Breast epithelium (tissue), 3 donors: ENCODE measurements at regions not wholly inside any gene's neighbourhood (a gene's known extent, or its start where the extent isn't known, plus 50 kb on each side); places are given as distances from the start of the nearest gene placed in this dataset.

ENCODE experiments used
- POLR2A ChIP-seq: fragments of 450-650 bp; IDR thresholded peaks from one replicate; pipeline ENCODE4 v1.6.1; 2016; ENCODE audit warnings: antibody characterized with exemption, mild to moderate bottlenecking, moderate library complexity
- POLR2AphosphoS5 ChIP-seq, 3 donors: sonication (generic); formaldehyde crosslinking; IDR thresholded peaks; one replicate each; pipeline ENCODE4 v1.6.1; 2017; ENCODE audit warnings: antibody characterized with exemption in 3 of 3
- TF ChIP-seq, protein P1 (sequence below), 3 donors: fragments of 450-650 bp; IDR thresholded peaks; one replicate each; pipeline ENCODE4 v1.5.1; 2016 to 2017; ENCODE audit warnings: antibody characterized with exemption in 3 of 3, mild to moderate bottlenecking in 3 of 3, moderate library complexity in 3 of 3

DNA sequence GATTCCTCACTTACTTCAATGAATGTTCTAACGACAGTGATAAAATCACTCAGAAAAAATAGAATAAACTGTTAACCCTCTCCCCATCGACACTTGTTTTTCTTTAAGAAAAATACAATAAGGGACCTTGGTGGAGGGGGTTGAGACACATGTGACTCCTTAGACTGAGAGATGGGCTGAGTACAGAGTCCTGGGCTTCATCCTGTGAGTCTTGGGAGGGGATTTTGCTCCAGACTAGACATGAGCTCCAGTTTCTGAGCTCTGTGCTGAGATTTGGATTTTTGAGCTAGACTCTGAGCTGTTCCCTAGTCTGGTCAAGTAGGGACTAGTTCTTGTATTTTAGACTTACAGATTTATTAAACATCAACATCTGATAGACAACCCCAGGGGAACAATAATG, 241.5 kb upstream of the MVB12B start:
- TF ChIP-seq, protein P1, sequence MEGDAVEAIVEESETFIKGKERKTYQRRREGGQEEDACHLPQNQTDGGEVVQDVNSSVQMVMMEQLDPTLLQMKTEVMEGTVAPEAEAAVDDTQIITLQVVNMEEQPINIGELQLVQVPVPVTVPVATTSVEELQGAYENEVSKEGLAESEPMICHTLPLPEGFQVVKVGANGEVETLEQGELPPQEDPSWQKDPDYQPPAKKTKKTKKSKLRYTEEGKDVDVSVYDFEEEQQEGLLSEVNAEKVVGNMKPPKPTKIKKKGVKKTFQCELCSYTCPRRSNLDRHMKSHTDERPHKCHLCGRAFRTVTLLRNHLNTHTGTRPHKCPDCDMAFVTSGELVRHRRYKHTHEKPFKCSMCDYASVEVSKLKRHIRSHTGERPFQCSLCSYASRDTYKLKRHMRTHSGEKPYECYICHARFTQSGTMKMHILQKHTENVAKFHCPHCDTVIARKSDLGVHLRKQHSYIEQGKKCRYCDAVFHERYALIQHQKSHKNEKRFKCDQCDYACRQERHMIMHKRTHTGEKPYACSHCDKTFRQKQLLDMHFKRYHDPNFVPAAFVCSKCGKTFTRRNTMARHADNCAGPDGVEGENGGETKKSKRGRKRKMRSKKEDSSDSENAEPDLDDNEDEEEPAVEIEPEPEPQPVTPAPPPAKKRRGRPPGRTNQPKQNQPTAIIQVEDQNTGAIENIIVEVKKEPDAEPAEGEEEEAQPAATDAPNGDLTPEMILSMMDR (IDR thresholded peaks at IDR 0.05), result no peak
- TF ChIP-seq POLR2AphosphoS5 (IDR thresholded peaks at IDR 0.05) (no peak), POLR2A (no peak)
